NCI-H128 (cell line): ENCODE measurements at regions not wholly inside any gene's neighbourhood (a gene's known extent, or its start where the extent isn't known, plus 50 kb on each side); places are given as distances from the start of the nearest gene placed in this dataset.

Experiments used
- DNase-seq: peaks from one replicate; lab custom pipeline; 2025; ENCODE audit not compliant: unreplicated experiment; lab: John Stamatoyannopoulos, UW

GRCh38 chr10:69715899-69716606, 85.7 kb upstream of the COL13A1 start:
- no peak for DNase-seq

DNA sequence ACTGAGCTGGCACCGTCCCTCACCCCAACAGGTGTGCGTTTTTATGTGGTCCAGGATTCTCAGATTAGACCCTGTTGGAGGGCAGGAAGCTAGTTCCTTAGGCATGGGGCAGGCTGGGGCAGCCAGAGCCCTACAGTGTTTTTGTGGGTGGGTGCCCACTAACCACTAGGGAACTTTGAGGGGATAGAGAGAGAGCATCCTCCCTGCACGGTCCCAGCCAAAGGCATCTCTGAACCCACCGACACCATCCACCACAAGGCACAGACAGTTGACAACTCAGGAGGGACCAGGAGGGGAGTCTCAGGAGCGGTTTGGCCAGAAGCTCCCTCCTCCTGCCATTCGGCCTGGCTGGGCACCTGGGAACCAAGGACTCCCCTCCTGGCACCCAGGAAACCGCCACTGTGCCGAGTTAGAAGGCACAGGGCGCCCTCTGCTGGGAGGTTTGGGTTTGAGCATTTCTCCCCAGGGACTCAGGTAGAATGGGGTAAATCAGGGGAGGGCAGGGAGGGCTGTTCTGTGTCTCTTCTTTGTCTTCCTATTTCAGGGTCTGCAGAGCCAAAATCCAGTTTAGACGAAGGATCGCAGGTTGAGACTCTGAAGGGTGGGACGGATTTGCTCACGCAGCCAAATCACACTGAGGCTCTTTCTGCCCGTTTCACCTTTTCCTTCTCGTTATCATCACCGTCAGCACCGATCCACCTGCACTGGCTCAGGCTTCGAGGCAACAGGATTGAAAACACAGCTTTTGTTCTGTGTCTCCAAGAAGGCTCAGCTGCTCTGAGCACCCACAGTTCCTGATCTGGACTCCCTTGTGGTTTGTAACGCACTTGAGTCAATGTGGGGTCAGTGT, 84.8 kb upstream of the COL13A1 start:
- peak; percentile 22 for DNase-seq

GRCh38 chr10:69718951-69719350, 82.8 kb upstream of the COL13A1 start:
- no peak for DNase-seq

GRCh38 chr10:69721690-69722310, 79.9 kb upstream of the COL13A1 start:
- DNase-seq: peak; percentile 4

- DNase-seq: no peak
Measured at GRCh38 chr10:69723653-69724052, 78.1 kb upstream of the COL13A1 start.

DNA sequence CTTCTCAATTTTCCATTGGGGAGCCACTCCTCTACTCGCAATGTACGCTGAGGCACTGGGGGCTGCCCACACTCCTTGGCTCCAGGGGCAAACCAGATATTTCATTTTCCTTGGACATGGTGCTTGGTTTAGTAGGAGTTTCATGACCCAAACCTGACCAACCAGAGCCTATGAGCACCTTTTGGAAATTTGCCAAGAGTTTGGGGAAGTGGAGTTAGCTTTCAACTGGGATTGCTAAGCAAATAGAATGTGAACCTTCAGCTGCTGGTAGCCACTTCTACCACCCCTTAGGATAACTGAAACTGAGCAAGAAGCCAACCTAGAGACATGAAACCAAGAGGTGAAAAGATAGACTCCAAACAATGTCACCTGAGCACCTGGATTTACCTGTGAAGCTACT, 74.9 kb upstream of the COL13A1 start:
- DNase-seq: no peak

DNA sequence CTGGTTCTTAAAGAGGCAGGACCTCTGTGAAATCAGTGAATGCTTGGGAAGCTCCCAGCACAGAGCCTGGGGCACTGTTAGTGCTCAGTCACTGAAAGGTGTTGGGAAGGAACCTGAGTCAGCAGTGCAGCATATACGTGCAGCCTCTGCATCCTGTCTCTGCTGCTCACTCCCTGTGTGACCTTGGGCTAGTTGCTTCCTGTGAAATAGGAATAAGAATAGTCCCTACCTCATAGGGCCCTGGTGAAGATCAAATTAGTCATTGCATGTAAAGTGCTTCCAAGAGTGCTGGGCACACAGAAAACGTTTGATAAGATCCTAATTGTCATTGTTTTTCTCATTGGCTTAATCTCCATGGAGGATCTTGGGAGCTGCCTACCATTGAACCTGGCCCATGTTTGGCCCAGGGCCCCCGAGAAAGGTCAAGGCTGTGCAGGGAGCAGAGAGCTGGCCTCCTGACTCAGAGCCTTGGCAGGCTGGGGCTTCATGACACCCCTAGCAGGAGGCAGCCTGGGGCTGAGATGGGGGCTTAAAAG, 73.3 kb upstream of the COL13A1 start:
- DNase-seq: no peak

GRCh38 chr10:69729326-69730048, 72.2 kb upstream of the COL13A1 start:
- no peak for DNase-seq

GRCh38 chr10:69730251-69731156, 71.2 kb upstream of the COL13A1 start:
- no peak for DNase-seq

GRCh38 chr10:69731184-69731583, 70.5 kb upstream of the COL13A1 start:
- DNase-seq: no peak

DNA sequence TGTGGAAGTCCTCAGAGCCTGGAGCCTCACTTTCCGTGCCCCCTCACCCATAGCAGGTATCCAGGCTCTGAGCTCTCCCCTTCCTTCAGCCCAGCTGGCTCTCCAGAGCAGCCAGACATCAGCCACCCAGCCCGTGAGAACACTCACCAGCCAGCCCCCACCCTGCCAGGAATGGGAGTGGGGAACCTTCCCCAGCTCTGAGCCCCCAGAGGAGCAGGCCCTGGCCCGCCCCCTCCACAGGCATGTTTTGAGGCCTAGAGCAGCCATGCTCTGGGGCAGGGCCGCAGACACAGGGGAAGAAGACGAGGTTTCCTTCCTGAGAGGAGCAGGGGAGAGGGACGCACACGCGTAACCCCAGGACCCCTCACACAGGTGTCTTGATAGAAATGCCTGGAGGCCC, 70.0 kb upstream of the COL13A1 start:
- DNase-seq: no peak

DNA sequence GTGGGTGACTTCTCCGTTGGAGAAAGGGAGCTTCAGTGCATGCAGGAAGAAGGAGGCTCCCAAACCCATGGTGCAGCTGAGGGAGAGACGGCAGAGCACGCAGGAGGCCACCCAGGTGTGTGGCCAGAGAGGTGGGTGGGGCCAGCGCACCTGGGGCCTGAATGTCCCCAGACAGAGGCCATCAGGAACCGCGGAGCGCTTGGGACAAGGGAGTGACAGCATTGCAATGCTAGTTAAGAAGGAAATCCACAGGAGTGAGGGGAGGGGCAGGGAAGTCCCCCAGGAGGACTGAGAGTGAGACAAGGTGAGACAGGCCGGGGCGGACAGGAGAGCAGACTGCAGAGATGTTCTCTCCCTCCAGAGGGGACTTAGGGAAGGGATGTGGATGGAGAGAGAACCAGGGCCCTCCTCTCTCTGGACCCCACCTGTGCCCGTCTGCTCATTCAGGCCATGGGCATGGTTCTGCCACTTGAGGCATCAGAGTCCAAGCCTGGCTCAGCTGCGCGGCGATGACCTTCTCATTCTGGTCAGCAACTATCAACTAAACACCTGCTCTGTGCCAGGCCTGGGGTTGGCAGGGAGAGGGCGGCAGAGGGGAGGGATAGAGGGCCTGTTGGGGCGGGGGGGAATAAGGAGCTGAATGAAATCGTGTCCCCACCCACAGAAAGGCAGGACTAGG, 69.4 kb upstream of the COL13A1 start:
- DNase-seq: no peak

DNA sequence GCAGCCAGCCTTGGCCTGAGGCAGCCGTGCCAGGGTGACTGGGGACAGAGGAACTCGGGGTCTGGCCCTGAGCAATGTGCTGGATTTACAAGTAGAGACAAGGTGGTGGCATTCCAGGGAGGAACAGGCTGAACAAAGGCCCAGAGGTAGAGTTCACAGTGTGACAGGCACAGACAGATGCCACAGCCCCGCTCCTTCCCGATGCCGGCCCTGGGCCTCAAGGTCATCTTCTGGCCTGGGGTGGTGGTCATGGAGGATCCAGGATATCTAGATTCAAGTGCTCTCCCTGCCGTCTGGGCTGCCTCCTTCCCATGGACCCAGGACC, 68.9 kb upstream of the COL13A1 start:
- no peak for DNase-seq

DNA sequence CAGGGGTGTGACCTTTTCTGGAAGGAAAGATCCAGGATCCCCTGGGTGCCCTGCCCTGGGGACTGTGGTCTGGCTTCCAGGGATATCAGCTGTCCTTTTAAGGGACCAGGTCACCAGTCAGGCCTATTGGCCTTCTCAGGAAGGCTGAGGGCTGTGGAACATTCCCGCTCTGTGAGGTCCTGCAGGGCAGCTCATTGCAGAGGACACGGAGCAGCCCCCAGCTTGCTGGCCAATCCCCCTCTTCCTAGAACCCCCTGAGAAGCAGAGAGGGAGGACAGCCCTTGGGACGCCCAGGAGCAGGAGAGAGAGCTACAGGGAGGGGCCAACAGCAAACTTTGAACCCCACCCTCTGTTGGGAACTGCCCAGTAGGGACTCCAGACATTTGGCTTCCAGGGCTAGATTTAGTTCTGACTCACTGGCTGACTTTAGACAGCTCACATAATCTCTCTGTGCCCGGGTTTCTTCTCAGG, 67.9 kb upstream of the COL13A1 start:
- DNase-seq: no peak

DNA sequence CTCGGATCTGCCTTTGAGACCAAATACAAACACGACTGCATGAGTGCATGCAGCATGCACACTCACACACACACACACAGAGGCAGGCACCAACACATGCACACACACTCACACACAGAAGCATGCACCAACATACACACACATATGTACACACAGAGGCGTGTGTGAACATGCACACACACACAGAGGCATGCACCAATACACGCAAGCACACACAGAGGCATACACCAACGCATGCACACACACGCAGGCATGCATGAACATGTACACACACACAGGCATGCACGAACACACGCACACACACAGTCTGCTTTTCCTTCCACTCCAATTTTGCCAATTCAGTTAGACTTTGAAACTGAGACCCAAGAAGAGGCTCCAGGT, 67.3 kb upstream of the COL13A1 start:
- no peak for DNase-seq

- DNase-seq: no peak
Measured at GRCh38 chr10:69734797-69735468, 66.8 kb upstream of the COL13A1 start.

DNA sequence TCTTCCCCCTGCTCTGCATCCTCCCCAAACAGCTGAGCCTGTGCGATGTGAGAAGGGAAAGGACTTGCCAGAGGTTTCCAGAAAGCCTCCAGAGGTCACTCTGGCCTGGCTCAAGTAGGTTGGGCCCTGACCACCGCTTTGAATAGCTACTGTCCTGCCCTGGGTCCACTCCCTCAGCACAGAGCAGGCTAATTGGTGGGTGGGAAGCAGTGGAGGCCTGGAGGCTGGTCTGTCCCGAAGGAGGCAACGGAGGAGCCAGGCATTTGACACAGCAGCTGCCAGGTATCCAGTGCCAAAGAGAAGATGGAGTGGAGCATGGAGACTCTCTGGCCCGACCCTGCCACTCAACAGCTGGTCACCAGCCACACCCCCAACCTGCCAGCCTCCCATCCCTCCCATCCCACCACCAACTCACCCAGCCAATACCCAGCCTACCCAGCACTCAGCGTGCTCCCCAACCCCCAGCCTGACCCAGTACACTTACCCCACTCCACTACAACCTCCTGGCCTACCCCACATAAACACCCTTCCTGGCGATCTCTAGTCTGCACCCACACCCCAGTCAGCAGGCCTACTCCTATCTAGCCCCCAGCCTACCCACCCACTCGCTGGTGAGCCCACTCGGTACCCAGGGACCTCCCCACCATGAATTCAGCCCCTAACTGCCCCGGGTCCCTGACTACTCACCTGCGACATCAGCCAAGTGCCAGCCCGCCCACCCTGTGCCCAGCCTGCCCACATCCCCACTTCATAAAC, 64.6 kb upstream of the COL13A1 start:
- DNase-seq: no peak

GRCh38 chr10:69738071-69738470, 63.6 kb upstream of the COL13A1 start:
- DNase-seq: no peak
